Upper lobe of left lung (tissue), 6 donors: ENCODE measurements at regions not wholly inside any gene's neighbourhood (a gene's known extent, or its start where the extent isn't known, plus 50 kb on each side); places are given as distances from the start of the nearest gene placed in this dataset.

ENCODE experiments used
- ATAC-seq, 2 donors: fragments of 200-7000 bp; cut with Tn5 transposase; one replicate each; pipeline ENCODE4 v1.9.1; 2022; ENCODE audit warnings: mild to moderate bottlenecking in 2 of 2, moderate library complexity in 2 of 2; ENCODE audit not compliant: low FRiP score in 2 of 2
- DNase-seq, 2 donors: peaks; one replicate each; pipeline ENCODE4 v3.0.0-alpha.2; 2019 to 2020
- H3K27ac ChIP-seq, 4 donors: fragments of 200-600 bp; sonication (generic); one replicate each; pipeline ENCODE4 v1.5.1; 2016 to 2019
- H3K27me3 ChIP-seq, 4 donors: fragments of 200-600 bp; sonication (generic); one replicate each; pipeline ENCODE4 v1.5.1; 2017 to 2019
- H3K36me3 ChIP-seq, 4 donors: fragments of 200-600 bp; sonication (generic); one replicate each; pipeline ENCODE4 v1.5.1; 2016 to 2019
- H3K4me1 ChIP-seq, 4 donors: fragments of 200-600 bp; sonication (generic); one replicate each; pipeline ENCODE4 v1.5.1; 2018 to 2019
- H3K4me3 ChIP-seq, 4 donors: fragments of 200-600 bp; sonication (generic); one replicate each; pipeline ENCODE4 v1.5.1; 2017 to 2019; ENCODE audit warnings: mild to moderate bottlenecking in 2 of 4, moderate library complexity in 1 of 4
- H3K9me3 ChIP-seq, 4 donors: fragments of 200-600 bp; sonication (generic); one replicate each; pipeline ENCODE4 v1.5.1; 2018 to 2019
- EP300 ChIP-seq, 4 donors: sonication (generic); formaldehyde crosslinking; IDR thresholded peaks; one replicate each; pipeline ENCODE4 v1.5.1; 2017; ENCODE audit warnings: antibody characterized with exemption in 4 of 4, control low read depth in 2 of 4
- POLR2A ChIP-seq, 4 donors: fragments of 450-650 bp; IDR thresholded peaks; one replicate each; pipeline ENCODE4 v1.5.1; 2016 to 2017; ENCODE audit warnings: antibody characterized with exemption in 4 of 4, mild to moderate bottlenecking in 2 of 4
- POLR2AphosphoS5 ChIP-seq, 2 donors: sonication (generic); formaldehyde crosslinking; IDR thresholded peaks; one replicate each; pipeline ENCODE4 v1.5.1; 2017; ENCODE audit warnings: antibody characterized with exemption in 2 of 2
- WGBS, 2 donors: methylation state at CpG; one replicate each; pipeline ENCODE4 v1.1.5; 2017 to 2018; 5-methylcytosine and 5-hydroxymethylcytosine counted together
- TF ChIP-seq, protein P1 (sequence below), 6 experiments: fragments of 450-650 bp in 4 of 6; fragments of 200-600 bp in 2 of 6; sonication (generic) in 2 of 6; IDR thresholded peaks; one replicate each; pipeline ENCODE4 v1.5.1; 2016 to 2019; ENCODE audit warnings: antibody characterized with exemption in 6 of 6
- donor health status: DM: no; HTN: no; CAD: no; lungs with moderate emphysema.
- donor health status: DM: no; HTN: yes; CAD: no; lungs with severe emphysema.

DNA sequence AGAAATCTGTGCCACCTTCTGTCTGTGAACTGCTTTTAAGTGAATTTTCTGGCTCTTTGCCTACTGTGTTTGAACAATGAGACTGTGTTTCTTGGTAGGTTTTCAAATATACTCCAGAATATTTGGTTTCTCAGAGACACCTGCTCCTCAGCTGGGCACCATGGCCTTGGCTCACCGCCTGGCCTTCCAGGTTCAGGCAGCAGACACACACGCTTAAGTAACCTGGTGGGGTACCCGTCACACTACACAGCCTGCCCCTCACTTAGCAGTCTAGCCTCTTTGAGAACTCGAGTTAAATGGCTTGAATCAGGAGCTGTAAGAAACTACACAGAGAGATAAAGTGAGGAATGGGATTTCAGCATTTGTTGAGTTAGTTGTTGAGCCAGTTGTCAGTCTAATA, 530.5 kb downstream of the MTRR start:
- ATAC-seq = no peak
- Histone ChIP-seq H3K9me3 (no peaks in the 10 kb centered on the region), H3K36me3 (no peaks in the 10 kb centered on the region), H3K27me3 (no peaks in the 10 kb centered on the region), H3K27ac (no peak overlapping the region), H3K4me1 (no peaks in the 10 kb centered on the region), H3K4me3 (no peak overlapping the region)
- 65 to 74% methylated on average over 4 of the region's 4 CpGs for WGBS, 2 donors
- DNase-seq = no peak
- TF ChIP-seq, protein P1, sequence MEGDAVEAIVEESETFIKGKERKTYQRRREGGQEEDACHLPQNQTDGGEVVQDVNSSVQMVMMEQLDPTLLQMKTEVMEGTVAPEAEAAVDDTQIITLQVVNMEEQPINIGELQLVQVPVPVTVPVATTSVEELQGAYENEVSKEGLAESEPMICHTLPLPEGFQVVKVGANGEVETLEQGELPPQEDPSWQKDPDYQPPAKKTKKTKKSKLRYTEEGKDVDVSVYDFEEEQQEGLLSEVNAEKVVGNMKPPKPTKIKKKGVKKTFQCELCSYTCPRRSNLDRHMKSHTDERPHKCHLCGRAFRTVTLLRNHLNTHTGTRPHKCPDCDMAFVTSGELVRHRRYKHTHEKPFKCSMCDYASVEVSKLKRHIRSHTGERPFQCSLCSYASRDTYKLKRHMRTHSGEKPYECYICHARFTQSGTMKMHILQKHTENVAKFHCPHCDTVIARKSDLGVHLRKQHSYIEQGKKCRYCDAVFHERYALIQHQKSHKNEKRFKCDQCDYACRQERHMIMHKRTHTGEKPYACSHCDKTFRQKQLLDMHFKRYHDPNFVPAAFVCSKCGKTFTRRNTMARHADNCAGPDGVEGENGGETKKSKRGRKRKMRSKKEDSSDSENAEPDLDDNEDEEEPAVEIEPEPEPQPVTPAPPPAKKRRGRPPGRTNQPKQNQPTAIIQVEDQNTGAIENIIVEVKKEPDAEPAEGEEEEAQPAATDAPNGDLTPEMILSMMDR (IDR thresholded peaks at IDR 0.05) = no peak
- TF ChIP-seq POLR2AphosphoS5 (IDR thresholded peaks at IDR 0.05) = no peak
- TF ChIP-seq POLR2A (IDR thresholded peaks at IDR 0.05) = no peak
- no peak for TF ChIP-seq EP300 (IDR thresholded peaks at IDR 0.05)

- H3K4me3 ChIP-seq = no peak overlapping the region
- WGBS, 2 donors = 68 to 79% methylated on average over 2 of the region's 2 CpGs
- no peaks in the 10 kb centered on the region for H3K4me1 ChIP-seq
These were observed 539.3 kb downstream of the MTRR start for GRCh38 chr5:8408258-8408657.

GRCh38 chr5:8410618-8411017, 541.7 kb downstream of the MTRR start:
- H3K27ac ChIP-seq = no peak overlapping the region
- no peak for ATAC-seq
- no peak for DNase-seq
- no peaks in the 10 kb centered on the region for H3K36me3 ChIP-seq
- H3K9me3 ChIP-seq = no peaks in the 10 kb centered on the region
- no peaks in the 10 kb centered on the region for H3K27me3 ChIP-seq
- no peak overlapping the region for H3K4me3 ChIP-seq
- no peaks in the 10 kb centered on the region for H3K4me1 ChIP-seq
- TF ChIP-seq POLR2A (IDR thresholded peaks at IDR 0.05) = no peak
- TF ChIP-seq, protein P1 (IDR thresholded peaks at IDR 0.05) = no peak
- 83 to 87% methylated on average over 3 to 4 of the region's 4 CpGs for WGBS, 2 donors

More at GRCh38 chr5:8408258-8408657, 539.3 kb downstream of the MTRR start:
- H3K36me3 ChIP-seq = no peaks in the 10 kb centered on the region
- TF ChIP-seq EP300 (IDR thresholded peaks at IDR 0.05) (no peak), POLR2A (IDR thresholded peaks at IDR 0.05) (no peak), POLR2AphosphoS5 (IDR thresholded peaks at IDR 0.05) (no peak)
- TF ChIP-seq, protein P1 (IDR thresholded peaks at IDR 0.05) = no peak
- H3K27me3 ChIP-seq = no peaks in the 10 kb centered on the region
- H3K27ac ChIP-seq = no peak overlapping the region
- ATAC-seq = no peak
- no peak for DNase-seq
- no peaks in the 10 kb centered on the region for H3K9me3 ChIP-seq

DNA sequence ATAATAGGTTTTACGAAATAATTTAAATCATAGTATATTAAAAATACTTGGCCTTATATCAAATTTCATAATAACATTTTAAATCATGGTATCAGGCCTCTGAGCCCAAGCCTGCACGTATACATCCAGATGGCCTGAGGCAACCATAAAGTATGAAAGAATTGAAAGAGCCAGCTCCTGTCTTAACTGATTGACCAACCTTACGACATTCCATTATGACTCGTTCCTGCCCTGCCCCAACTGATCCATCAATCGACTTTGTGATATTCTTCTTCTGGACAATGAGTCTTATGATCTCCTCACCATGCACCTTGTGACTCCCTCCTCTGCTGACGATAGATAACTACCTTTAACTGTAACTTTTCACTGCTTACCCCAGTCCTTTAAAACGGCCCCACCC, 545.0 kb downstream of the MTRR start:
- TF ChIP-seq, protein P1 (IDR thresholded peaks at IDR 0.05) = no peak
- TF ChIP-seq EP300 (IDR thresholded peaks at IDR 0.05) = no peak
- no peak for TF ChIP-seq POLR2AphosphoS5 (IDR thresholded peaks at IDR 0.05)
- no peak for ATAC-seq
- no peak for DNase-seq
- 77 to 85% methylated on average over 7 of the region's 7 CpGs for WGBS, 2 donors
- Histone ChIP-seq H3K27ac (no peak overlapping the region), H3K27me3 (no peaks in the 10 kb centered on the region), H3K9me3 (no peaks in the 10 kb centered on the region), H3K36me3 (no peaks in the 10 kb centered on the region), H3K4me1 (no peaks in the 10 kb centered on the region), H3K4me3 (no peak overlapping the region)

GRCh38 chr5:8417316-8418048, 548.5 kb downstream of the MTRR start:
- H3K4me3 ChIP-seq = no peak overlapping the region
- no peaks in the 10 kb centered on the region for H3K9me3 ChIP-seq
- H3K27me3 ChIP-seq = no peaks in the 10 kb centered on the region
- WGBS, 2 donors = 50 to 60% methylated on average over 4 of the region's 4 CpGs
- H3K36me3 ChIP-seq = no peaks in the 10 kb centered on the region
- H3K4me1 ChIP-seq = no peaks in the 10 kb centered on the region
- H3K27ac ChIP-seq = no peak overlapping the region
- DNase-seq (no peak), ATAC-seq (no peak)
- TF ChIP-seq EP300 (IDR thresholded peaks at IDR 0.05) (no peak), POLR2AphosphoS5 (IDR thresholded peaks at IDR 0.05) (no peak)
